Activated CD4-positive, alpha-beta T cell treated with anti-CD3 and anti-CD28 coated beads, Interleukin-2, amount 10 ng/mL, durations not matched to agents 24 days and 14 days (primary cell): ENCODE measurements at regions not wholly inside any gene's neighbourhood (a gene's known extent, or its start where the extent isn't known, plus 50 kb on each side); places are given as distances from the start of the nearest gene placed in this dataset.
"Not testable (repeated sequence)": the region's sequence is repeated elsewhere in the genome, so short reads cannot be mapped to it uniquely, and the experiment has no call there.

Source experiments
- DNase-seq: peaks from one replicate; pipeline ENCODE4 v3.0.0; 2022
- H3K27ac Mint-ChIP-seq: one replicate; pipeline ENCODE4 v1.8.0; 2022; ENCODE audit warnings: mild to moderate bottlenecking, mixed read lengths
- H3K27me3 Mint-ChIP-seq: one replicate; pipeline ENCODE4 v1.8.0; 2022; ENCODE audit warnings: mixed read lengths
- H3K36me3 Mint-ChIP-seq: one replicate; pipeline ENCODE4 v1.8.0; 2022; ENCODE audit warnings: low read depth, mild to moderate bottlenecking, mixed read lengths
- H3K4me1 Mint-ChIP-seq: one replicate; pipeline ENCODE4 v1.8.0; 2021; ENCODE audit warnings: mixed read lengths
- H3K4me3 Mint-ChIP-seq: one replicate; pipeline ENCODE4 v1.8.0; 2022; ENCODE audit warnings: mild to moderate bottlenecking, moderate library complexity, mixed read lengths
- H3K9me3 Mint-ChIP-seq: one replicate; pipeline ENCODE4 v1.8.0; 2021; ENCODE audit warnings: mixed read lengths
- intact Hi-C: fragments of 100-400 bp; cut with micrococcal nuclease; formaldehyde crosslinking; loops from one replicate; pipeline ENCODE4 v1.15.1; 2023

DNA sequence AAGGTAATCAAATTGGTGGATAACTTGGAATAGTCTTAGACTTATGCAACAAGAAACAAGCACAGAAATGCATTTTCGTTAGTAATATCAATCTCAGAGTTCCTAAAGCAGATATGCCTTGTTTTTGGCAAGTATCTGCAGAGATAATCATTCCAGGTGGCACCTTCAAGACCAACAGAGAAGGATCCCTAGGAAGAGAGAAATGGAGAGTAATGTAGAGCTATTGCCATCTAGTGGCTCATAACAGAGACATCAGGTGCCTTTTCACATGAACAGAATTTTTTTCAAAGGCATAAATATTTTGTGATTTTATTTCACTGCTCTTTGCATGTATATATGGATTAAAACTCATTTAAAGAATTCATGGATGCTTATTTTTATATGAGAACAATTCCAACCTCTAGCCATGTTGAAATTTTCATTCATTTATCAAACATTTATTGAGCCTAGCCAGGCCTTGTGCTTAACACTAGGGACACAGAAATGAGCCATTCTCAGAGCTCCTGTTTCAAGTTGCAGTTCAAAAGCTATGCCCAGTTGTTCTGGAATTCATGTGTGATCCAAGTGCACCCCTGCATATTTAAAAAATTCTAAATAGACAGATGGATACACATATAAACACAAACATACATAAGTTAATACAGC is 117.5 kb upstream of the OR13F1 start:
- Mint-ChIP-seq H3K4me3 (no peak overlapping the region), H3K27ac (no peak overlapping the region), H3K9me3 (no peaks in the 10 kb centered on the region), H3K4me1 (no peaks in the 10 kb centered on the region), H3K27me3 (no peaks in the 10 kb centered on the region), H3K36me3 (no peaks in the 10 kb centered on the region)
- intact Hi-C loops = loop anchor here (10.0 kb wide), 1 partner anchor 358 kb away; the partner anchor contains the start of gene NIPSNAP3A
- DNase-seq = peak; percentile 6

GRCh38 chr9:104388071-104388470 is 116.0 kb upstream of the OR13F1 start:
- no peak overlapping the region for H3K4me3 Mint-ChIP-seq
- H3K27me3 Mint-ChIP-seq = no peaks in the 10 kb centered on the region
- no peak overlapping the region for H3K27ac Mint-ChIP-seq
- intact Hi-C loops = loop anchor here (10.0 kb wide), 1 partner anchor 357 kb away; the partner anchor contains the start of gene NIPSNAP3A
- H3K9me3 Mint-ChIP-seq = no peaks in the 10 kb centered on the region
- DNase-seq = no peak
- H3K36me3 Mint-ChIP-seq = no peaks in the 10 kb centered on the region
- no peaks in the 10 kb centered on the region for H3K4me1 Mint-ChIP-seq

GRCh38 chr9:104389341-104389740 is 114.7 kb upstream of the OR13F1 start:
- Mint-ChIP-seq H3K4me1 (no peaks in the 10 kb centered on the region), H3K36me3 (no peaks in the 10 kb centered on the region), H3K9me3 (no peaks in the 10 kb centered on the region), H3K4me3 (no peak overlapping the region), H3K27me3 (no peaks in the 10 kb centered on the region), H3K27ac (no peak overlapping the region)
- DNase-seq = no peak
- intact Hi-C loops = loop anchor here (10.0 kb wide), 1 partner anchor 355 kb away; the partner anchor contains the start of gene NIPSNAP3A

DNA sequence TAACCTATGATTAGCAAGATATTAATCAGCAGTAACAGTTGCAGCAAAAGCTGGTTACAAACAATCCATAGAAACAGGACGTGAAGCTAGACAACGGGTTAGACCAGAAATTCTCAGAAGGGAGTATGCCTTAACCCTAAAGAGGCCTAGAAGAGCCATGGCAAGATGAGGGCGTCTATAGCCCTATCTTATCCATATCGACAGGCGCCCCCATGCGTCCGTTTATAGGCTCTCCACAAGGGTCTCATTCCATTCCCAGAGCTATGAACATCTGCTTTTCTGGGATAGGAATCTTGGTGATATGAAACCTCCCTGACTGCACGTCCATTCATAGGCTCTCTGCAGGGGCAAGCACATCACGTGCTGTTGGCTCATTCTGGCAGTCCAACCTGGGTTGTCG is 109.2 kb upstream of the OR13F1 start:
- H3K27me3 Mint-ChIP-seq, H3K27ac Mint-ChIP-seq, H3K36me3 Mint-ChIP-seq, intact Hi-C loops, DNase-seq, H3K4me1 Mint-ChIP-seq, H3K4me3 Mint-ChIP-seq, H3K9me3 Mint-ChIP-seq: not testable (repeated sequence)

GRCh38 chr9:104412238-104412637 is 91.8 kb upstream of the OR13F1 start:
- no peak for DNase-seq
- Mint-ChIP-seq H3K9me3 (peaks cover 5% of the 10 kb centered on the region), H3K4me1 (no peaks in the 10 kb centered on the region), H3K36me3 (no peaks in the 10 kb centered on the region), H3K27ac (no peak overlapping the region), H3K27me3 (no peaks in the 10 kb centered on the region), H3K4me3 (no peak overlapping the region)
- intact Hi-C loops = no loop called here

DNA sequence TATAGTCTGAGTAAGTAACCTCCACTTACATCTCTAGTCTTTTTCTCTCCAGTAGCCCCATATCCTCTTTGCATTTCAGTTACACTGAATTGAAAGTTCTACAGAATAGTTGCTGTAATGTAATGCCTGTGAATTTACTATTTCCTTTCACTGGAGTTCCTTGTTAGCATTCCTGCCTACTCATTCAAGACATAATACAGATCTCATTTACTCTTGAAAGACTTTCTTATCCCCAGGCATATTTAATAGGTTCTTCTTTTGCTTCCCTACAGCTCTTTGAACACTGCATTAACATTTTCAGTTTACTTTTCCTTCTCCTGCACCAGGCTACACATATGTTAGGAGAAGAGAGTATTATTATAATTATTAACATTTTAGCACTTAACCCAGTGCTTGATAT is 87.6 kb upstream of the OR13F1 start:
- Mint-ChIP-seq H3K27ac (no peak overlapping the region), H3K27me3 (no peaks in the 10 kb centered on the region), H3K4me3 (no peak overlapping the region), H3K4me1 (no peaks in the 10 kb centered on the region), H3K36me3 (no peaks in the 10 kb centered on the region), H3K9me3 (peaks cover 3% of the 10 kb centered on the region)
- no peak for DNase-seq
- intact Hi-C loops = no loop called here

DNA sequence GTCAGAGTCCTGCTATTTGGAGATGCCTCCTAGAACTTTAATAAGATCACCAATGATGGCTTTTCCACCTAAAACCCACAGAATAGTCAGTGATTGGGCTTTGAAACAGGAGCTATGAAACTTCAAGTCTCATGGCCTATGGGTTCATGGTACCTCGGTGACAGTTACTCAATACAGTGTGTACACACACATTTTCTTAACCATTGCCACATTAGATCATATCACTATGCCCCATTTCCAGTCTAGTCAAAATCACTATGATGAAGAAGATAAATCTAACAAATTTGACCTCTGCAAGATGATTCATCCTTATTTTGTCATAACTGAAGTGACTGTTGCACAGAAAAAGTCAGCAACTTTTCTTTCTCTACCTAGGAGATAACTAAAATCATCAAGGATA is 86.8 kb upstream of the OR13F1 start:
- no peaks in the 10 kb centered on the region for H3K27me3 Mint-ChIP-seq
- intact Hi-C loops = no loop called here
- no peaks in the 10 kb centered on the region for H3K36me3 Mint-ChIP-seq
- no peaks in the 10 kb centered on the region for H3K4me1 Mint-ChIP-seq
- DNase-seq = no peak
- H3K4me3 Mint-ChIP-seq = no peak overlapping the region
- H3K9me3 Mint-ChIP-seq = peaks cover 3% of the 10 kb centered on the region
- H3K27ac Mint-ChIP-seq = no peak overlapping the region

GRCh38 chr9:104429031-104429546 is 75.0 kb upstream of the OR13F1 start:
- Mint-ChIP-seq H3K36me3 (no peaks in the 10 kb centered on the region), H3K27ac (no peak overlapping the region), H3K27me3 (no peaks in the 10 kb centered on the region), H3K4me1 (no peaks in the 10 kb centered on the region), H3K9me3 (peaks cover 9% of the 10 kb centered on the region), H3K4me3 (no peak overlapping the region)
- no peak for DNase-seq
- intact Hi-C loops = no loop called here

DNA sequence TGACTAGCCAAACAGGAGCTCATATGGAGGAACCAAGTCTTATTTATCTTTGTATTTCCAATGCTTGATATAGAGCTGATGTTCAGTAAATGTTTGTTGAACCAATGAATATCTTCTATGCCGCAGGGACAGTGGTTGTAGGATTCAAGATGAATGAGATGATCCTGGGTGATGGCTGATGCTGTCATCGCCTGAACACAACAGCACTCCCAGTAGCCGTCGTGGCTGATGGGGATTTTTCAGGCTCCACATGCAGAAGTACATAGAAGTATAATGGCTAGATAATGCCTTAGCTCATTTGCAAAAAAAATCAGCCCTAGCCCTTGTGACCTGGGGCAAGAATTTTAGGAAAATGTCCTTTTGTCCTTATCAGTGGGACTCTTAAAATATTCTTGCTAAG is 69.0 kb upstream of the OR13F1 start:
- Mint-ChIP-seq H3K27me3 (no peaks in the 10 kb centered on the region), H3K9me3 (no peaks in the 10 kb centered on the region), H3K4me3 (no peak overlapping the region), H3K36me3 (no peaks in the 10 kb centered on the region), H3K4me1 (no peaks in the 10 kb centered on the region), H3K27ac (no peak overlapping the region)
- intact Hi-C loops = no loop called here
- no peak for DNase-seq

DNA sequence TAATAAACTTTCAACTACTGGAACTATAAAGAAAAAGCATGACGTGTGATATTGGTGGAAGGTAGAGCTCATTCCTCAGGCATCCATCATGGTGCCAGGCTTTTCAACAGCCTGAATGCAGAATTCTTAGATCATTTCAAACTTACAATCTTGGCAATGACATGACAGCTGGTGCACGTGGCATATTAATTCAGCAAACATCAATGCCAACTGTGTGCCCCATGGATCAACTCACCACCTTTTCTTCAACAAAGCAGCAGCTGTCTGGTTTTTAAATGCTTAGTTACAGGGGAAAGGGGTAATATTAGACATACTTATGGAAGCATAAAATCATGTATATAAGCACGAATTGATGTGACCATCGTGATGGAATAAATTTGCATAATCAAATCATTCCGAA is 56.0 kb upstream of the OR13F1 start:
- DNase-seq = no peak
- Mint-ChIP-seq H3K4me3 (no peak overlapping the region), H3K9me3 (no peaks in the 10 kb centered on the region), H3K36me3 (no peaks in the 10 kb centered on the region), H3K27ac (no peak overlapping the region), H3K27me3 (no peaks in the 10 kb centered on the region), H3K4me1 (no peaks in the 10 kb centered on the region)
- intact Hi-C loops = no loop called here
